ENCODE measurements at regions not wholly inside any gene's neighbourhood (a gene's known extent, or its start where the extent isn't known, plus 50 kb on each side); places are given as distances from the start of the nearest gene placed in this dataset.

- TF ChIP-seq MXD4 (CRISPR knock-in tag; IDR thresholded peaks at IDR 0.05; ENCODE audit: borderline replicate concordance), result no peak
- no peak for TF ChIP-seq JAZF1 (CRISPR knock-in tag; IDR thresholded peaks at IDR 0.05)
- TF ChIP-seq, protein P1, sequence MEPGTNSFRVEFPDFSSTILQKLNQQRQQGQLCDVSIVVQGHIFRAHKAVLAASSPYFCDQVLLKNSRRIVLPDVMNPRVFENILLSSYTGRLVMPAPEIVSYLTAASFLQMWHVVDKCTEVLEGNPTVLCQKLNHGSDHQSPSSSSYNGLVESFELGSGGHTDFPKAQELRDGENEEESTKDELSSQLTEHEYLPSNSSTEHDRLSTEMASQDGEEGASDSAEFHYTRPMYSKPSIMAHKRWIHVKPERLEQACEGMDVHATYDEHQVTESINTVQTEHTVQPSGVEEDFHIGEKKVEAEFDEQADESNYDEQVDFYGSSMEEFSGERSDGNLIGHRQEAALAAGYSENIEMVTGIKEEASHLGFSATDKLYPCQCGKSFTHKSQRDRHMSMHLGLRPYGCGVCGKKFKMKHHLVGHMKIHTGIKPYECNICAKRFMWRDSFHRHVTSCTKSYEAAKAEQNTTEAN (CRISPR knock-in tag; IDR thresholded peaks at IDR 0.05), result no peak
Measured at GRCh38 chr15:47954196-47954595, 166.6 kb upstream of the SLC24A5 start (continued).

DNA sequence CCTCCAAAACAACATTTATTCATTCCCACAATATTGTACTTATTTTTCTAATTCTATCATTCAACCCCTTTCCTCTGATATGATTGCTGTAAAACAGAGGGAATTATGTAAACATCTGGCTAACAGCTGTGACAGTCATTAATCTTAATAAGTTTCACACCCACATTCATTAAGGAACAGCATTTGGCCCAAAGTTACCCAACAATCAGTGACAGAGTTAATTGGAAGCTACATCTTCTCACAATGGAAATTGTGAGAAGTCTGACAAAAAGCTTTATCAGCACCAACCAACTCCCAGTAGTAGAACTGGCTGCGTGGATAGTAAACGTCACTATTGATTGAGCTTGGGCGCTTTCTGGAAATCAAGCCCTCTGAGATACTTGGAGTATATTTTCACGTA, 165.8 kb upstream of the SLC24A5 start:
- Mint-ChIP-seq H3K4me1 (peaks cover 27% of the 10 kb centered on the region), H3K27ac (no peak overlapping the region), H3K27me3 (ENCODE audit: low read depth) (no peaks in the 10 kb centered on the region), H3K9me3 (no peaks in the 10 kb centered on the region), H3K4me3 (no peak overlapping the region), H3K36me3 (no peaks in the 10 kb centered on the region)
- ChIA-PET CTCF (interaction anchor here (1.0 to 1.6 kb wide), 3 partner anchors 10 to 130 kb away, joined by 3 to 7 read pairs (median 4); no protein-coding TSS in a partner anchor), POLR2A (interaction anchor here (0.5 kb wide), 1 partner anchor 245 kb away, joined by 4 read pairs; no protein-coding TSS in a partner anchor)
- TF ChIP-seq TCF7 (CRISPR knock-in tag; IDR thresholded peaks at IDR 0.05; ENCODE audit: low read depth), result no peak
- no peak for TF ChIP-seq JUN (CRISPR knock-in tag; IDR thresholded peaks at IDR 0.05)
- no peak for TF ChIP-seq KAT7 (CRISPR knock-in tag; IDR thresholded peaks at IDR 0.05; ENCODE audit: borderline replicate concordance)
- no peak for TF ChIP-seq EMX1 (CRISPR knock-in tag; IDR thresholded peaks at IDR 0.05)
- TF ChIP-seq, protein P2, sequence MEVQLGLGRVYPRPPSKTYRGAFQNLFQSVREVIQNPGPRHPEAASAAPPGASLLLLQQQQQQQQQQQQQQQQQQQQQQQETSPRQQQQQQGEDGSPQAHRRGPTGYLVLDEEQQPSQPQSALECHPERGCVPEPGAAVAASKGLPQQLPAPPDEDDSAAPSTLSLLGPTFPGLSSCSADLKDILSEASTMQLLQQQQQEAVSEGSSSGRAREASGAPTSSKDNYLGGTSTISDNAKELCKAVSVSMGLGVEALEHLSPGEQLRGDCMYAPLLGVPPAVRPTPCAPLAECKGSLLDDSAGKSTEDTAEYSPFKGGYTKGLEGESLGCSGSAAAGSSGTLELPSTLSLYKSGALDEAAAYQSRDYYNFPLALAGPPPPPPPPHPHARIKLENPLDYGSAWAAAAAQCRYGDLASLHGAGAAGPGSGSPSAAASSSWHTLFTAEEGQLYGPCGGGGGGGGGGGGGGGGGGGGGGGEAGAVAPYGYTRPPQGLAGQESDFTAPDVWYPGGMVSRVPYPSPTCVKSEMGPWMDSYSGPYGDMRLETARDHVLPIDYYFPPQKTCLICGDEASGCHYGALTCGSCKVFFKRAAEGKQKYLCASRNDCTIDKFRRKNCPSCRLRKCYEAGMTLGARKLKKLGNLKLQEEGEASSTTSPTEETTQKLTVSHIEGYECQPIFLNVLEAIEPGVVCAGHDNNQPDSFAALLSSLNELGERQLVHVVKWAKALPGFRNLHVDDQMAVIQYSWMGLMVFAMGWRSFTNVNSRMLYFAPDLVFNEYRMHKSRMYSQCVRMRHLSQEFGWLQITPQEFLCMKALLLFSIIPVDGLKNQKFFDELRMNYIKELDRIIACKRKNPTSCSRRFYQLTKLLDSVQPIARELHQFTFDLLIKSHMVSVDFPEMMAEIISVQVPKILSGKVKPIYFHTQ (CRISPR knock-in tag; IDR thresholded peaks at IDR 0.05), result no peak
- no peak for TF ChIP-seq CREM (CRISPR knock-in tag; IDR thresholded peaks at IDR 0.05)
- no peak for TF ChIP-seq USF2 (CRISPR knock-in tag; IDR thresholded peaks at IDR 0.05)
- TF ChIP-seq ZSCAN18 (CRISPR knock-in tag; IDR thresholded peaks at IDR 0.05), result no peak
- TF ChIP-seq ZNF416 (CRISPR knock-in tag; IDR thresholded peaks at IDR 0.05), result no peak
- no peak for TF ChIP-seq ELF4 (CRISPR knock-in tag; IDR thresholded peaks at IDR 0.05; ENCODE audit: low read depth)
- TF ChIP-seq ZNF232 (CRISPR knock-in tag; IDR thresholded peaks at IDR 0.05), result no peak
- no peak for TF ChIP-seq ZNF281 (CRISPR knock-in tag; IDR thresholded peaks at IDR 0.05)
- TF ChIP-seq FOXP4 (CRISPR knock-in tag; IDR thresholded peaks at IDR 0.05), result no peak
- no peak for TF ChIP-seq NR1H2 (CRISPR knock-in tag; IDR thresholded peaks at IDR 0.05)
- TF ChIP-seq TEAD1 (CRISPR knock-in tag; IDR thresholded peaks at IDR 0.05), result no peak
- no peak for TF ChIP-seq ZNF219 (CRISPR knock-in tag; IDR thresholded peaks at IDR 0.05; ENCODE audit: borderline replicate concordance)
- TF ChIP-seq ZNF263 (CRISPR knock-in tag; IDR thresholded peaks at IDR 0.05; ENCODE audit: low read depth), result no peak
- no peak for TF ChIP-seq GTF2I (CRISPR knock-in tag; conservative IDR thresholded peaks at IDR 0.05)
- TF ChIP-seq TP53 (CRISPR knock-in tag; IDR thresholded peaks at IDR 0.05), result no peak
- ATAC-seq (no peak), DNase-seq (ENCODE audit: low spot score) (no peak)
